ENCODE measurements at regions not wholly inside any gene's neighbourhood (a gene's known extent, or its start where the extent isn't known, plus 50 kb on each side); places are given as distances from the start of the nearest gene placed in this dataset.
"Not testable (repeated sequence)": the region's sequence is repeated elsewhere in the genome, so short reads cannot be mapped to it uniquely, and the experiment has no call there.

DNA sequence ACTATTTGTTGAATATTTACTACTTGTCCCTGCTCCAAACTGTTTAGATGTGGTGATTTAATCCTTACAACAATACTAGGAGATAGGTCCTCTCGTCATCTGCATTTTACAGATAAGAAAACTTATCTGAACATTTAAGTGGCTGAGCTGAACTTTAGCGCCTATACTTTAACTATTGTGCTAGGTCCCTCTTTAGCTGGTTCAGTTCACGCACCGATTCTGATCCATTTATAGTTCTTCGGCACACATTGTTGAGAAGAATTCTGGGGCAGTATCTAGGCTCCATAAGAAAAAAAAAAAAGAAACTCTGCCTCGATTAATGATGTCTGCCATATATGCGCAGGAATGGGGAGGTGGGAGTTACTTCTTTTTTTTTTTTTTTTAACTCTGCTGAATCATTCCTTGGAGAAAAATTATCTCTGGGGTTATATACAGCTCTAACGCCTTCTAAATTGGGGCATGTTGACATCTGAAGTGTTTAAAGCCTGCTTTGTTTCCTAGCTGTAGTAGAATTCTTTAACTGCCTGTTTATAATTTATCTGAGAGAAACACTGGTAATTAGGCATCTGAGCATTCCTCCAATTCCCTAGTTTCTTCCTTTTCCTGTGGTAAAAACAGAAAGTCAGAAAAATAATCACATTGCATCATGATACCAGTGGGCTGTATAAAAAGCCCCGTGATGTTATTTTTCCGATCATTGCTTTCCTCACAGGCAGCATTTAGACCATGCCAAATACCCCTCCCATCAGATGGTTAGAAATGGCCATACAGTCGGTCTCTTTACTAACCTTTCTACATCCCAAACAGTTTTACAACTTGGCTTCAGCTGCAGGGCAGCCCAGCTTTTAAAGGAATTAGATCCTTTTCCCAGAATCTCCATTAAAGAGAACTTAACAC lies 98.5 kb upstream of the KDM7A start:
- Histone ChIP-seq H3K4me1 (peaks cover 6 to 15% (median 12%) of the 10 kb centered on the region in 4 donors), H3K36me3 (no peaks in the 10 kb centered on the region), H3K4me3 (peak overlapping the region in 1 of 4 donors; percentile 25), H3K27ac (replicated peaks in 1 of 4) (peak overlapping the region in 1 of 4 donors; percentile 8), H3K9me3 (no peaks in the 10 kb centered on the region), H3K27me3 (no peaks in the 10 kb centered on the region)
- TF ChIP-seq EP300 (IDR thresholded peaks at IDR 0.05) (no peak), POLR2A (IDR thresholded peaks at IDR 0.05; ENCODE audit: low read depth) (no peak), POLR2AphosphoS5 (IDR thresholded peaks at IDR 0.05) (no peak)
- TF ChIP-seq, protein P1, sequence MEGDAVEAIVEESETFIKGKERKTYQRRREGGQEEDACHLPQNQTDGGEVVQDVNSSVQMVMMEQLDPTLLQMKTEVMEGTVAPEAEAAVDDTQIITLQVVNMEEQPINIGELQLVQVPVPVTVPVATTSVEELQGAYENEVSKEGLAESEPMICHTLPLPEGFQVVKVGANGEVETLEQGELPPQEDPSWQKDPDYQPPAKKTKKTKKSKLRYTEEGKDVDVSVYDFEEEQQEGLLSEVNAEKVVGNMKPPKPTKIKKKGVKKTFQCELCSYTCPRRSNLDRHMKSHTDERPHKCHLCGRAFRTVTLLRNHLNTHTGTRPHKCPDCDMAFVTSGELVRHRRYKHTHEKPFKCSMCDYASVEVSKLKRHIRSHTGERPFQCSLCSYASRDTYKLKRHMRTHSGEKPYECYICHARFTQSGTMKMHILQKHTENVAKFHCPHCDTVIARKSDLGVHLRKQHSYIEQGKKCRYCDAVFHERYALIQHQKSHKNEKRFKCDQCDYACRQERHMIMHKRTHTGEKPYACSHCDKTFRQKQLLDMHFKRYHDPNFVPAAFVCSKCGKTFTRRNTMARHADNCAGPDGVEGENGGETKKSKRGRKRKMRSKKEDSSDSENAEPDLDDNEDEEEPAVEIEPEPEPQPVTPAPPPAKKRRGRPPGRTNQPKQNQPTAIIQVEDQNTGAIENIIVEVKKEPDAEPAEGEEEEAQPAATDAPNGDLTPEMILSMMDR (IDR thresholded peaks at IDR 0.05), result no peak
- intact Hi-C loops (cut with DNase I), result no loop called here
- 48% methylated on average over 11 of the region's 11 CpGs for WGBS
- DNase-seq (ENCODE audit: extremely low spot score), result no peak

DNA sequence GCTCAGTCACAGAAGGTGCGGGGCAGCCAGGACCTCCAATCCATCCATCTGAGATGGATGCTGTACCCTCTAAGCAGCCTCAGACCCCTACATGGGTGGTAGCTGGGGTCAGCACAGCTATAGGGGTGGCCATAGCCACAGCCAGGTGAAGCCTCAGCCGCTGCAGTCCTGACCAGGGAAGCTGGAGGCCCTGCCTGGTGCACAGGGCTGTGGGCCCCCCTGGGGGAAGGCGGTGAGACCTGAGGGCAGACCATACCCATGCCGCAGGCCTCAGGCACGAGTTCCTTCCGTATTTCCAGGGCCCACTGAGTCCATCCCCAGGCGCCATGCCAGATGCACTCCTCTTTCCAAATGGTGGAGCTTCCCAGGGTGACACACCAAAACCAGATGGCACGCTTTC lies 96.6 kb upstream of the KDM7A start:
- Histone ChIP-seq H3K4me3 (no peak overlapping the region), H3K36me3 (no peaks in the 10 kb centered on the region), H3K27me3 (no peaks in the 10 kb centered on the region), H3K9me3 (no peaks in the 10 kb centered on the region), H3K4me1 (peaks cover 6 to 15% (median 12%) of the 10 kb centered on the region in 4 donors), H3K27ac (replicated peaks in 1 of 4) (no peak overlapping the region)
- DNase-seq (ENCODE audit: extremely low spot score), result no peak
- 92% methylated on average over 8 of the region's 8 CpGs for WGBS
- TF ChIP-seq POLR2A (IDR thresholded peaks at IDR 0.05; ENCODE audit: low read depth) (no peak), POLR2AphosphoS5 (IDR thresholded peaks at IDR 0.05) (no peak), EP300 (IDR thresholded peaks at IDR 0.05) (no peak)
- TF ChIP-seq, protein P1 (IDR thresholded peaks at IDR 0.05), result no peak
- intact Hi-C loops (cut with DNase I), result no loop called here

DNA sequence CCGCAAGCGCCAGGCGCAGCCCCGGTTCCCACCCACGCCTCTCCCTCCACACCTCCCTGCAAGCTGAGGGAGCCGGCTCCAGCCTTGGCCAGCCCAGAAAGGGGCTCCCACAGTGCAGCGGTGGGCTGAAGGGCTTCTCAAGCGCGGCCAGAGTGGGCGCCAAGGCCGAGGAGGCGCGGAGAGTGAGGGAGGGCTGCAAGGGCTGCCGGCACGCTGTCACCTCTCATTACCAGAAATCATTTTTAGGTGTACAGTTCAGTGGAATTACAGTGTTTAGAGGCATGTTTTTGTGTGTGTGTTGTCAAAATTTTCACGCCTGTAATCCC lies 94.8 kb upstream of the KDM7A start:
- H3K27ac ChIP-seq (replicated peaks in 1 of 4); H3K36me3 ChIP-seq; H3K27me3 ChIP-seq; H3K9me3 ChIP-seq; DNase-seq (ENCODE audit: extremely low spot score); H3K4me3 ChIP-seq; intact Hi-C loops (cut with DNase I): not testable (repeated sequence)
- peaks cover 6 to 15% (median 12%) of the 10 kb centered on the region in 4 donors for H3K4me1 ChIP-seq
- 94% methylated on average over 10 of the region's 16 CpGs for WGBS

DNA sequence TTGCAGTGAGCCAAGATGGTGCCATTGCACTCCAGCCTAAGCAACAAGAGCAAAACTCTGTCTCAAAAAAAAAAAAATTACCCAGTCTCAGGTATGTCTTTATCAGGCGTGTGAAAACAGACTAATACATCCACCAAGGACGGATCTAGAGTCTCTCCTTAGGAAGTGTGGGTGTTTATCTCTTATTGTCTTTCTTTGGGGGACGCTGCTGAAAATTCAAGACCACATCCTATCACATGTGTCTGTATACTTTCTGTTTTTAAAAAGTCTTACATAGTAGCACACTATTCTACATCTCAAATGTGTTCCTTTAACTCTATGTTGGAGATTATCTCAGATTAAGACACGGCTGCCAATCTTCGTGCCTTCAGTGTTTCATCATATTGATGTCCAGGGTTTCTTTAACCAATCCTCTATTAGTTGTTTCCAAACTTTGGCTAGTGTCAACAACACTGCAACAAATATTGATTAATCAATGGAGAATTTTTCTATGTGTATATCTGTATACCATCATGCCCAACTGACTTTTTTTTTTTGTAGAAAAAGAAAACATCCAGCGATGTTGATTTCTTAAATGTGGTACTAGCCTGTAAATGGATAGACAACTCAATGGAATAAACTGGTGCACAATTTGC lies 92.3 kb upstream of the KDM7A start:
- DNase-seq (ENCODE audit: extremely low spot score), result no peak

More for the DNA sequence above, 92.3 kb upstream of the KDM7A start:
- TF ChIP-seq EP300 (IDR thresholded peaks at IDR 0.05), result no peak
- TF ChIP-seq POLR2A (IDR thresholded peaks at IDR 0.05; ENCODE audit: low read depth), result no peak
- no peak for TF ChIP-seq POLR2AphosphoS5 (IDR thresholded peaks at IDR 0.05)
- TF ChIP-seq, protein P1 (IDR thresholded peaks at IDR 0.05), result no peak
- Histone ChIP-seq H3K27me3 (no peaks in the 10 kb centered on the region), H3K27ac (replicated peaks in 1 of 4) (no peak overlapping the region), H3K36me3 (no peaks in the 10 kb centered on the region), H3K4me3 (no peak overlapping the region), H3K9me3 (no peaks in the 10 kb centered on the region), H3K4me1 (no peaks in the 10 kb centered on the region)
- 82% methylated on average over 6 of the region's 6 CpGs for WGBS
- intact Hi-C loops (cut with DNase I), result no loop called here
